Vagina (tissue), 2 donors: ENCODE measurements at regions not wholly inside any gene's neighbourhood (a gene's known extent, or its start where the extent isn't known, plus 50 kb on each side); places are given as distances from the start of the nearest gene placed in this dataset.

Experiments
- CTCF ChIP-seq, 3 experiments: fragments of 450-650 bp in 2 of 3; fragments of 200-600 bp in 1 of 3; sonication (generic) in 1 of 3; IDR thresholded peaks; one replicate each; pipeline ENCODE4 v1.5.1; 2017 to 2019; ENCODE audit warnings: antibody characterized with exemption in 3 of 3, mild to moderate bottlenecking in 2 of 3, moderate library complexity in 2 of 3
- POLR2A ChIP-seq, 2 donors: fragments of 450-650 bp; IDR thresholded peaks; one replicate each; pipeline ENCODE4 v1.6.1; 2017; ENCODE audit warnings: antibody characterized with exemption in 2 of 2, mild to moderate bottlenecking in 2 of 2, moderate library complexity in 2 of 2
- POLR2AphosphoS5 ChIP-seq, 2 donors: sonication (generic); formaldehyde crosslinking; IDR thresholded peaks; one replicate each; pipeline ENCODE4 v1.9.0; 2017; ENCODE audit warnings: antibody characterized with exemption in 2 of 2, mild to moderate bottlenecking in 2 of 2, low read depth in 1 of 2; ENCODE audit not compliant: insufficient read depth in 1 of 2

- TF ChIP-seq POLR2AphosphoS5 (IDR thresholded peaks at IDR 0.05; ENCODE audit: insufficient read depth in 1 of 2, low read depth in 1 of 2) = no peak
- no peak for TF ChIP-seq CTCF (IDR thresholded peaks at IDR 0.05)
- no peak for TF ChIP-seq POLR2A (IDR thresholded peaks at IDR 0.05)
Measured at GRCh38 chr15:67911727-67912126, 71.9 kb upstream of the RNU6-1 start.
